ENCODE measurements at regions not wholly inside any gene's neighbourhood (a gene's known extent, or its start where the extent isn't known, plus 50 kb on each side); places are given as distances from the start of the nearest gene placed in this dataset.

DNA sequence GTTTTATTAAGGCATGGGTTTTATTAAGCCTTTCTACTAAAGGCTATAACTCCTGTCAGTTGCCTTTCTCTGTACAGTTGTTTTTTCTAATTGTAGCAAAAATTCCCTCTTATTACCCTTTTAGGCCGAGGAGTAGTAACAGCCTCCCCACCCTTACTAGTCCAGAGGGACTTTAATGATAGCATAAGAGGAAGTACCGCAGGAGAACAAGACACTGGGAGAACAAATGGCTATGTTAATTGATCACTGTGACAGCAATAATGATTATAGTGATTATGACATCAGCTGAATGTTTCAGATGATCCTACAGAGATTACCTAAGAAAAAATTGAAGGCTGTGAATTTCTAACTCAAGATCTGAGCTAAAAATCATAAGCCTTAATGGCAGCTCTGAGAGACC, 383.0 kb upstream of the PTBP2 start:
- TF ChIP-seq, protein P1, sequence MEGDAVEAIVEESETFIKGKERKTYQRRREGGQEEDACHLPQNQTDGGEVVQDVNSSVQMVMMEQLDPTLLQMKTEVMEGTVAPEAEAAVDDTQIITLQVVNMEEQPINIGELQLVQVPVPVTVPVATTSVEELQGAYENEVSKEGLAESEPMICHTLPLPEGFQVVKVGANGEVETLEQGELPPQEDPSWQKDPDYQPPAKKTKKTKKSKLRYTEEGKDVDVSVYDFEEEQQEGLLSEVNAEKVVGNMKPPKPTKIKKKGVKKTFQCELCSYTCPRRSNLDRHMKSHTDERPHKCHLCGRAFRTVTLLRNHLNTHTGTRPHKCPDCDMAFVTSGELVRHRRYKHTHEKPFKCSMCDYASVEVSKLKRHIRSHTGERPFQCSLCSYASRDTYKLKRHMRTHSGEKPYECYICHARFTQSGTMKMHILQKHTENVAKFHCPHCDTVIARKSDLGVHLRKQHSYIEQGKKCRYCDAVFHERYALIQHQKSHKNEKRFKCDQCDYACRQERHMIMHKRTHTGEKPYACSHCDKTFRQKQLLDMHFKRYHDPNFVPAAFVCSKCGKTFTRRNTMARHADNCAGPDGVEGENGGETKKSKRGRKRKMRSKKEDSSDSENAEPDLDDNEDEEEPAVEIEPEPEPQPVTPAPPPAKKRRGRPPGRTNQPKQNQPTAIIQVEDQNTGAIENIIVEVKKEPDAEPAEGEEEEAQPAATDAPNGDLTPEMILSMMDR (IDR thresholded peaks at IDR 0.05): no peak
- no peak for TF ChIP-seq POLR2A (IDR thresholded peaks at IDR 0.05)
